ENCODE measurements at regions not wholly inside any gene's neighbourhood (a gene's known extent, or its start where the extent isn't known, plus 50 kb on each side); places are given as distances from the start of the nearest gene placed in this dataset.

DNA sequence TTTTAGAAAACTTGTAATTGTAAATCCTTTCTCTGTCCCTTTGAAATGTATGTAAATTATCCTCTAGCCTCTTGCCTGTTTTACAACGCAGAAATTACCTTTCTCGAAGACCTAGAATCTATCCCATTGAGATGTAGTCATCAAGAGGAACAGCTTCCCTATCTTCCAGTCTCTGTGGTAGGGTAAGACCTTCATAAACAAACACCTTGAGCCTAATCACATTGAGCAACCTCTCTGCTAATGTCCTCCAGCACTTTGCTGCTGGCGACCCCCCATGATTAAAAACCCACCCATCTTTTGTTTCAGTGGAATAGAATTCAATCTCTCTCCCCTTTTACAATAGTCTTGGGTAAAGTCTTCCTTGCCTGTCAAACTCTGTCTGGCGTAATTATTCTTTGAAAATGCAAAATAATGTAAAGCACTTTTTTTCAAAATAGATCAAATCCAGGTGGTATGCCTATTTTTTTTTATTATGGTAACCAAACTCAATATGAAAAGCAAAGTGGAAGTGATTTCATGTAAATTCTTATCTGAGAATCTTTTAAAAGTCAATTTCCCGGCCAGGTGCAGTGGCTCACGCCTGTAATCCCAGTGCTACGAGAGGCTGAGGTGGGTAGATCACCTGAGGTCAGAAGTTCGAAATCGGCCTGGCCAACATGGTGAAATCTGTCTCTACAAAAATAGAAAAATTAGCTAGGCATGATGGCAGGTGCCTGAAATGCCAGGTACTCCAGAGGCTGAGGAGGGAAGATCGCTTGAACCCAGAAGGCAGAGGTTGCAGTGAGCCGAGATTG lies 237.9 kb downstream of the GRXCR1 start:
- no peak overlapping the region for H3K27ac ChIP-seq
- intact Hi-C loops (cut with DNase I; ENCODE audit: low total_unique reads), result no loop called here
- no peak for DNase-seq
- no peaks in the 10 kb centered on the region for H3K36me3 ChIP-seq
- H3K4me1 ChIP-seq, result no peaks in the 10 kb centered on the region
- TF ChIP-seq CTCF (IDR thresholded peaks at IDR 0.05), result no peak
- TF ChIP-seq POLR2A (IDR thresholded peaks at IDR 0.05), result no peak
- no peaks in the 10 kb centered on the region for H3K9me3 ChIP-seq
- H3K27me3 ChIP-seq, result no peaks in the 10 kb centered on the region
- H3K4me3 ChIP-seq, result no peak overlapping the region

- no peaks in the 10 kb centered on the region for H3K4me1 ChIP-seq
- H3K27me3 ChIP-seq, result no peaks in the 10 kb centered on the region
- DNase-seq, result peak; percentile 23 to 35
- H3K4me3 ChIP-seq, result no peak overlapping the region
- H3K36me3 ChIP-seq, result no peaks in the 10 kb centered on the region
- intact Hi-C loops (cut with DNase I; ENCODE audit: low total_unique reads), result no loop called here
- TF ChIP-seq POLR2A (IDR thresholded peaks at IDR 0.05) (no peak), CTCF (IDR thresholded peaks at IDR 0.05) (peak; percentile 27 to 57 (median 55))
- no peaks in the 10 kb centered on the region for H3K9me3 ChIP-seq
- no peak overlapping the region for H3K27ac ChIP-seq
These were observed 239.6 kb downstream of the GRXCR1 start for GRCh38 chr4:43132010-43132582.

GRCh38 chr4:43133566-43133965 lies 241.1 kb downstream of the GRXCR1 start:
- no peak for DNase-seq
- Histone ChIP-seq H3K36me3 (no peaks in the 10 kb centered on the region), H3K27me3 (no peaks in the 10 kb centered on the region), H3K27ac (no peak overlapping the region), H3K9me3 (no peaks in the 10 kb centered on the region), H3K4me1 (no peaks in the 10 kb centered on the region), H3K4me3 (no peak overlapping the region)
- TF ChIP-seq CTCF (IDR thresholded peaks at IDR 0.05) (no peak), POLR2A (IDR thresholded peaks at IDR 0.05) (no peak)
- intact Hi-C loops (cut with DNase I; ENCODE audit: low total_unique reads), result no loop called here

- H3K27ac ChIP-seq, result no peak overlapping the region
- DNase-seq, result no peak
- no peaks in the 10 kb centered on the region for H3K4me1 ChIP-seq
- no peak overlapping the region for H3K4me3 ChIP-seq
- no peaks in the 10 kb centered on the region for H3K27me3 ChIP-seq
- no peaks in the 10 kb centered on the region for H3K36me3 ChIP-seq
- TF ChIP-seq CTCF (IDR thresholded peaks at IDR 0.05) (no peak), POLR2A (IDR thresholded peaks at IDR 0.05) (no peak)
- intact Hi-C loops (cut with DNase I; ENCODE audit: low total_unique reads), result no loop called here
- H3K9me3 ChIP-seq, result peaks cover 0 to 7% of the 10 kb centered on the region in 2 donors
These were observed 244.2 kb downstream of the GRXCR1 start for GRCh38 chr4:43136752-43137151.

- intact Hi-C loops (cut with DNase I; ENCODE audit: low total_unique reads), result no loop called here
- Histone ChIP-seq H3K9me3 (no peaks in the 10 kb centered on the region), H3K27ac (no peak overlapping the region), H3K4me1 (no peaks in the 10 kb centered on the region), H3K4me3 (no peak overlapping the region), H3K27me3 (no peaks in the 10 kb centered on the region), H3K36me3 (no peaks in the 10 kb centered on the region)
- DNase-seq, result no peak
- TF ChIP-seq POLR2A (IDR thresholded peaks at IDR 0.05) (no peak), CTCF (IDR thresholded peaks at IDR 0.05) (no peak)
These were observed 253.7 kb downstream of the GRXCR1 start for GRCh38 chr4:43146198-43146597.

All from uterus (tissue), 3 donors.